IMR-90 (cell line): ENCODE measurements at regions not wholly inside any gene's neighbourhood (a gene's known extent, or its start where the extent isn't known, plus 50 kb on each side); places are given as distances from the start of the nearest gene placed in this dataset.

Source experiments
- ATAC-seq: fragments of 200-7000 bp; cut with Tn5 transposase; 2 replicates; pipeline ENCODE4 v1.9.1; 2020; ENCODE audit warnings: low read depth, mild to moderate bottlenecking, moderate library complexity
- BruUV-seq: library from RNA; stranded (reverse); fragments of 400-500 nt; replicated peaks from 2 replicates; lab custom pipeline; 2021; lab: Mats Ljungman, UMichigan
- CTCF ChIA-PET: fragments of 300-600 bp; formaldehyde crosslinking; extraction: SDS; loops from one replicate; lab custom pipeline; 2021; ENCODE audit warnings: antibody characterized with exemption; lab: Yijun Ruan, JAX
- POLR2A ChIA-PET: fragments of 300-600 bp; sonication (Branson Sonifier 250); formaldehyde crosslinking; loops from one replicate; lab custom pipeline; 2022; ENCODE audit warnings: antibody characterized with exemption; ENCODE audit not compliant: unreplicated experiment; lab: Charles Lee
- DNase-seq: peaks from one replicate; pipeline ENCODE4 v3.0.0; 2013
- H2AFZ ChIP-seq: replicated peaks from 2 replicates; pipeline ENCODE3; 2013; ENCODE audit warnings: low read length, mild to moderate bottlenecking; ENCODE audit not compliant: poor library complexity
- H2AK5ac ChIP-seq: 2 replicates; pipeline ENCODE4 v1.6.1; 2013; ENCODE audit warnings: low read depth, low read length, inconsistent platforms
- H2AK9ac ChIP-seq: replicated peaks from 2 replicates; pipeline ENCODE3; 2013; ENCODE audit warnings: mild to moderate bottlenecking, low read depth, low read length, moderate library complexity; ENCODE audit not compliant: poor library complexity
- H2BK120ac ChIP-seq: 2 replicates; pipeline ENCODE4 v1.6.1; 2013; ENCODE audit warnings: low read depth, low read length, inconsistent platforms
- H2BK15ac ChIP-seq: 3 replicates; pipeline ENCODE4 v1.6.1; 2013; ENCODE audit warnings: low read depth, low read length, inconsistent platforms
- H2BK20ac ChIP-seq: 2 replicates; pipeline ENCODE4 v1.6.1; 2013; ENCODE audit warnings: low read depth, mild to moderate bottlenecking, inconsistent platforms, low read length, moderate library complexity
- H2BK5ac ChIP-seq: 2 replicates; pipeline ENCODE4 v1.6.1; 2013; ENCODE audit warnings: mild to moderate bottlenecking, low read depth, low read length, inconsistent platforms; ENCODE audit not compliant: poor library complexity, severe bottlenecking
- H3K14ac ChIP-seq: replicated peaks from 2 replicates; pipeline ENCODE4 v1.6.1; 2013; ENCODE audit warnings: low read depth, low read length, inconsistent platforms
- H3K18ac ChIP-seq: 2 replicates; pipeline ENCODE4 v1.6.1; 2013; ENCODE audit warnings: low read depth, low read length, control low read depth
- H3K23ac ChIP-seq: 2 replicates; pipeline ENCODE4 v1.6.1; 2013; ENCODE audit warnings: low read depth, low read length, inconsistent platforms
- H3K27ac ChIP-seq: 2 replicates; pipeline ENCODE4 v1.5.1; 2013; ENCODE audit warnings: mild to moderate bottlenecking, control low read depth, low read length; ENCODE audit not compliant: insufficient read depth
- H3K27me3 ChIP-seq: 2 replicates; pipeline ENCODE4 v1.6.1; 2013; ENCODE audit warnings: low read length; ENCODE audit not compliant: control insufficient read depth, insufficient read depth
- H3K36me3 ChIP-seq: 2 replicates; pipeline ENCODE4 v1.6.1; 2013; ENCODE audit warnings: low read length, mixed read lengths; ENCODE audit not compliant: control insufficient read depth, insufficient read depth
- H3K4ac ChIP-seq: 2 replicates; pipeline ENCODE4 v1.6.1; 2013; ENCODE audit warnings: low read depth, low read length, inconsistent platforms
- H3K4me1 ChIP-seq: 2 replicates; pipeline ENCODE4 v1.6.1; 2013; ENCODE audit warnings: low read length, mixed read lengths; ENCODE audit not compliant: control insufficient read depth, insufficient read depth
- H3K4me2 ChIP-seq: 2 replicates; pipeline ENCODE4 v1.6.1; 2013; ENCODE audit warnings: low read depth, mild to moderate bottlenecking, control low read depth, low read length, moderate library complexity
- H3K4me3 ChIP-seq: 2 replicates; pipeline ENCODE4 v1.5.1; 2013; ENCODE audit warnings: low read depth, mild to moderate bottlenecking, control low read depth, low read length, moderate library complexity; ENCODE audit not compliant: insufficient read depth
- H3K56ac ChIP-seq: 2 replicates; pipeline ENCODE4 v1.6.1; 2013; ENCODE audit warnings: low read length, inconsistent platforms; ENCODE audit not compliant: insufficient read depth; ENCODE audit errors: extremely low read depth
- H3K79me1 ChIP-seq, 2 experiments: 2 replicates each; pipeline ENCODE4 v1.6.1; 2013; ENCODE audit warnings: low read length in 2 of 2, inconsistent platforms in 1 of 2, low read depth in 1 of 2
- H3K9ac ChIP-seq: 2 replicates; pipeline ENCODE4 v1.6.1; 2013; ENCODE audit warnings: low read depth, low read length, control low read depth
- H3K9me1 ChIP-seq: 2 replicates; pipeline ENCODE4 v1.6.1; 2013; ENCODE audit warnings: low read length, inconsistent platforms; ENCODE audit not compliant: insufficient read depth
- H3K9me3 ChIP-seq: 2 replicates; pipeline ENCODE4 v1.6.1; 2013; ENCODE audit warnings: low read length; ENCODE audit not compliant: control insufficient read depth, insufficient read depth
- H4K20me1 ChIP-seq: 2 replicates; pipeline ENCODE4 v1.6.1; 2013; ENCODE audit warnings: low read length, inconsistent platforms; ENCODE audit not compliant: insufficient read depth
- H4K5ac ChIP-seq: 2 replicates; pipeline ENCODE4 v1.6.1; 2013; ENCODE audit warnings: mild to moderate bottlenecking, low read depth, low read length, control low read depth
- H4K8ac ChIP-seq, 2 experiments: 2 replicates each; pipeline ENCODE4 v1.6.1; 2013; ENCODE audit warnings: low read depth in 2 of 2, low read length in 2 of 2, control low read depth in 1 of 2, inconsistent platforms in 1 of 2
- H4K91ac ChIP-seq: 2 replicates; pipeline ENCODE4 v1.6.1; 2013; ENCODE audit warnings: low read depth, low read length, inconsistent platforms; ENCODE audit not compliant: insufficient read depth
- BHLHE40 ChIP-seq: fragments of 150-350 bp; IDR thresholded peaks from 2 replicates; pipeline ENCODE4 v1.6.1; 2016; ENCODE audit warnings: mild to moderate bottlenecking, low read depth, low read length
- CEBPB ChIP-seq: IDR thresholded peaks from 2 replicates; pipeline ENCODE4 v1.6.1; 2012; ENCODE audit warnings: low read depth, low read length, improper control_type of control experiment
- CTCF ChIP-seq: conservative IDR thresholded peaks from 2 replicates; pipeline ENCODE4 v1.5.1; 2012; ENCODE audit warnings: mild to moderate bottlenecking, low read depth, low read length, improper control_type of control experiment
- MAFK ChIP-seq: IDR thresholded peaks from 2 replicates; pipeline ENCODE4 v1.6.1; 2012; ENCODE audit warnings: low read depth, low read length, improper control_type of control experiment
- MAZ ChIP-seq: IDR thresholded peaks from 2 replicates; pipeline ENCODE4 v1.6.1; 2012; ENCODE audit warnings: low read depth, mild to moderate bottlenecking, low read length, improper control_type of control experiment, moderate library complexity, borderline replicate concordance
- MXI1 ChIP-seq: IDR thresholded peaks from 2 replicates; pipeline ENCODE4 v1.6.1; 2012; ENCODE audit warnings: low read depth, mild to moderate bottlenecking, low read length, moderate library complexity, borderline replicate concordance
- NFE2L2 ChIP-seq: fragments of 150-350 bp; IDR thresholded peaks from 2 replicates; pipeline ENCODE4 v1.6.1; 2016; ENCODE audit warnings: low read depth, mild to moderate bottlenecking, low read length
- POLR2A ChIP-seq: IDR thresholded peaks from 2 replicates; pipeline ENCODE4 v1.6.1; 2012; ENCODE audit warnings: mild to moderate bottlenecking, low read depth, low read length
- RCOR1 ChIP-seq: IDR thresholded peaks from 2 replicates; pipeline ENCODE4 v1.6.1; 2012; ENCODE audit warnings: mild to moderate bottlenecking, low read length, improper control_type of control experiment; ENCODE audit not compliant: insufficient replicate concordance
- RFX5 ChIP-seq: IDR thresholded peaks from 2 replicates; pipeline ENCODE4 v1.8.0; 2012; ENCODE audit warnings: low read depth, mild to moderate bottlenecking, low read length, moderate library complexity
- SMC3 ChIP-seq: fragments of 150-350 bp; IDR thresholded peaks from 2 replicates; pipeline ENCODE4 v1.6.1; 2016; ENCODE audit warnings: low read depth, mild to moderate bottlenecking, antibody characterized with exemption, low read length, moderate library complexity
- USF2 ChIP-seq: fragments of 150-350 bp; IDR thresholded peaks from 2 replicates; pipeline ENCODE4 v1.6.1; 2017; ENCODE audit warnings: mild to moderate bottlenecking, antibody characterized with exemption, low read length, low read depth
- WGBS, 2 experiments: methylation state at CpG; one replicate each; pipeline versions ENCODE4 v1.1.5 to v1.1.7; 2013; ENCODE audit warnings: missing lambda C conversion rate in 2 of 2; ENCODE audit not compliant: insufficient read length in 1 of 2; ENCODE audit errors: extremely low coverage in 2 of 2; 5-methylcytosine and 5-hydroxymethylcytosine counted together
- dilution Hi-C: fragments of 300-500 bp; cut with HindIII; formaldehyde crosslinking; loops from one replicate; pipeline ENCODE4 v1.14.3; 2018; ENCODE audit warnings: low sequenced_read_pairs; ENCODE audit not compliant: unreplicated experiment
- in situ Hi-C: fragments of 300-500 bp; cut with MboI; formaldehyde crosslinking; loops from 3 replicates; pipeline ENCODE4 v1.14.3; 2019; ENCODE audit warnings: low sequenced_read_pairs, inconsistent platforms, mixed read lengths
- intact Hi-C: fragments of 100-400 bp; cut with micrococcal nuclease; formaldehyde crosslinking; loops from 2 replicates; pipeline ENCODE4 v1.10.0; 2022
- TF ChIP-seq, protein P1 (sequence below): fragments of 150-350 bp; IDR thresholded peaks from 2 replicates; pipeline ENCODE4 v1.6.1; 2016; ENCODE audit warnings: low read depth, mild to moderate bottlenecking, low read length, moderate library complexity, borderline replicate concordance

DNA sequence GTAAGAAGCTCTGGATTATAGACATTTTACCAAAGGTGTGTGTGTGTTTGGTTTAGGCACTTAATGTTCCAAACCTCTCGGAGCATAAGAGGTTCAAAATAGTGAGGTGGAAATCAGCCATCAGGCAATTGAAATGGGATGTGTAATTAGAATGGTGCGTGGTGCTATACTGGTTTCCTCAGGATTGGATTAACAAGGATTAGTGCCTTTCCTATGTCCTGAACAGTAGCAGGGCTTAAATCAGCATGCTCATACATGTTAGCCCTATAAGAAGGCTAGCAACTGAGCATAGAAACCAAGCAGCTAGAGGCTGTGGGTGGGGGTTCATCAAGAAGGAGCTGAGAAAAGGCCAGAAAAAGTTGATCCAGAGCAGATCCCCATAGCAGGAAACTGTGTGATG is 256.8 kb upstream of the CXXC4 start:
- no peak for ATAC-seq
- no peak overlapping the region for H2BK20ac ChIP-seq

More for the DNA sequence above, 256.8 kb upstream of the CXXC4 start:
- Histone ChIP-seq H2BK120ac (no peak overlapping the region), H4K5ac (no peak overlapping the region), H3K9me1 (no peaks in the 10 kb centered on the region), H3K56ac (no peak overlapping the region), H4K8ac (no peak overlapping the region), H3K18ac (no peak overlapping the region), H2AFZ (no peak overlapping the region), H3K14ac (no peak overlapping the region), H3K27me3 (no peaks in the 10 kb centered on the region), H2AK5ac (no peak overlapping the region), H3K4me2 (no peak overlapping the region), H2BK15ac (no peak overlapping the region), H3K27ac (no peak overlapping the region), H3K36me3 (no peaks in the 10 kb centered on the region), H3K4me1 (no peaks in the 10 kb centered on the region), H4K91ac (no peak overlapping the region), H3K9ac (no peak overlapping the region), H2BK5ac (no peak overlapping the region), H2AK9ac (no peak overlapping the region), H4K20me1 (no peaks in the 10 kb centered on the region), H3K79me1 (no peaks in the 10 kb centered on the region), H3K23ac (no peak overlapping the region), H3K4me3 (no peak overlapping the region), H3K9me3 (no peaks in the 10 kb centered on the region; the same call in 1 of the 2 replicates), H3K4ac (no peak overlapping the region)
- dilution Hi-C loops, result no loop called here
- WGBS, 2 experiments, result 22% methylated on average over 1 of the region's 2 CpGs; no CpG with 5 or more reads in 1 of the 2 experiments
- in situ Hi-C loops, result no loop called here
- CTCF ChIA-PET, result no interaction called here
- TF ChIP-seq SMC3 (no peak), MXI1 (no peak), MAZ (no peak), MAFK (no peak), RFX5 (no peak), RCOR1 (no peak), NFE2L2 (no peak), POLR2A (no peak), CTCF (no peak), CEBPB (no peak), USF2 (no peak), BHLHE40 (no peak)
- TF ChIP-seq, protein P1, sequence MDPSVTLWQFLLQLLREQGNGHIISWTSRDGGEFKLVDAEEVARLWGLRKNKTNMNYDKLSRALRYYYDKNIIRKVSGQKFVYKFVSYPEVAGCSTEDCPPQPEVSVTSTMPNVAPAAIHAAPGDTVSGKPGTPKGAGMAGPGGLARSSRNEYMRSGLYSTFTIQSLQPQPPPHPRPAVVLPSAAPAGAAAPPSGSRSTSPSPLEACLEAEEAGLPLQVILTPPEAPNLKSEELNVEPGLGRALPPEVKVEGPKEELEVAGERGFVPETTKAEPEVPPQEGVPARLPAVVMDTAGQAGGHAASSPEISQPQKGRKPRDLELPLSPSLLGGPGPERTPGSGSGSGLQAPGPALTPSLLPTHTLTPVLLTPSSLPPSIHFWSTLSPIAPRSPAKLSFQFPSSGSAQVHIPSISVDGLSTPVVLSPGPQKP, result no peak
- BruUV-seq, result no TSS peak
- POLR2A ChIA-PET, result no interaction called here
- intact Hi-C loops, result no loop called here
- no peak for DNase-seq
